Esophagus muscularis mucosa (tissue), 4 donors: ENCODE measurements at regions not wholly inside any gene's neighbourhood (a gene's known extent, or its start where the extent isn't known, plus 50 kb on each side); places are given as distances from the start of the nearest gene placed in this dataset.

Experiments used
- DNase-seq: peaks from one replicate; pipeline ENCODE4 v3.0.0-alpha.2; 2017; ENCODE audit errors: extremely low spot score
- H3K27ac ChIP-seq, 4 donors: fragments of 200-600 bp; sonication (generic); replicated peaks in 1 of 4; 1 replicate in 3 of 4; 2 replicates in 1 of 4; pipeline ENCODE4 v1.5.1; 2016 to 2019; ENCODE audit warnings: mild to moderate bottlenecking in 1 of 4
- H3K27me3 ChIP-seq, 4 donors: fragments of 200-600 bp; sonication (generic); one replicate each; pipeline versions ENCODE4 v1.5.1 to v1.6.0; 2016 to 2019
- H3K36me3 ChIP-seq, 4 donors: fragments of 200-600 bp; sonication (generic); one replicate each; pipeline ENCODE4 v1.5.1; 2016 to 2019
- H3K4me1 ChIP-seq, 4 donors: fragments of 200-600 bp; sonication (generic); one replicate each; pipeline ENCODE4 v1.5.1; 2016 to 2019
- H3K4me3 ChIP-seq, 4 donors: fragments of 200-600 bp; sonication (generic); 1 replicate in 2 of 4; 2 replicates in 2 of 4; pipeline ENCODE4 v1.5.1; 2016 to 2019; ENCODE audit warnings: mild to moderate bottlenecking in 4 of 4, moderate library complexity in 1 of 4
- H3K9me3 ChIP-seq, 4 donors: fragments of 200-600 bp; sonication (generic); 1 replicate in 3 of 4; 2 replicates in 1 of 4; pipeline ENCODE4 v1.5.1; 2016 to 2019
- EP300 ChIP-seq: sonication (generic); formaldehyde crosslinking; IDR thresholded peaks from one replicate; pipeline ENCODE4 v1.6.1; 2017; ENCODE audit warnings: antibody characterized with exemption
- POLR2A ChIP-seq: fragments of 450-650 bp; IDR thresholded peaks from one replicate; pipeline ENCODE4 v1.6.1; 2017; ENCODE audit warnings: antibody characterized with exemption, moderate library complexity, mild to moderate bottlenecking, low read depth
- POLR2AphosphoS5 ChIP-seq, 2 donors: sonication (generic); formaldehyde crosslinking; IDR thresholded peaks; one replicate each; pipeline ENCODE4 v1.6.1; 2017; ENCODE audit warnings: antibody characterized with exemption in 2 of 2
- WGBS: methylation state at CpG from one replicate; pipeline ENCODE4 v1.1.5; 2018; 5-methylcytosine and 5-hydroxymethylcytosine counted together
- intact Hi-C: fragments of 100-400 bp; cut with DNase I; formaldehyde crosslinking; loops from one replicate; pipeline ENCODE4 v1.15.1; 2023
- TF ChIP-seq, protein P1 (sequence below), 3 experiments: fragments of 200-600 bp in 2 of 3; fragments of 450-650 bp in 1 of 3; sonication (generic) in 2 of 3; IDR thresholded peaks; one replicate each; pipeline ENCODE4 v1.5.1; 2017 to 2019; ENCODE audit warnings: antibody characterized with exemption in 3 of 3, mild to moderate bottlenecking in 2 of 3, moderate library complexity in 1 of 3

DNA sequence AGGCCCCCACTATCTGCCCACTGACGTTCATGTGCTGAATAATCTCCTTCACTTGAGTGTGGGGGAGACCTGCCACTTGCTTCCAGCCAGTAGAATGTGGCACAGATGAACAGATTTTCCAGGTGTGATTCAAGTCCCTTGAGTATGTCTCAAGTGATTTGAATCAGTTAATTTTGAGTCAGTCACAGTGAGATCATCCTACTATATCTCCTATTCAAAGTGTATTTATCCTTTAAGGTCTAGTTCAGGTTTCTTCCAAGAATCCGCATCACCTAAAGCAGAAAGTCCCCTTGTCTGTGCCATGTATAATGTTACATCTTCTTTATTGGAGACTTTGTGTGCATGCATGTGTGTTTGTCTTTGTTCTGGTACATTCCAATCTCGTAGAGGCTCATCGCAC, 208.3 kb upstream of the DAB2 start:
- DNase-seq, result no peak
- no peaks in the 10 kb centered on the region for H3K36me3 ChIP-seq
- WGBS, result 86% methylated on average over 4 of the region's 4 CpGs
- H3K27me3 ChIP-seq, result no peaks in the 10 kb centered on the region
- intact Hi-C loops, result no loop called here
- TF ChIP-seq EP300 (no peak), POLR2A (no peak), POLR2AphosphoS5 (IDR thresholded peaks at IDR 0.05) (no peak)
- TF ChIP-seq, protein P1, sequence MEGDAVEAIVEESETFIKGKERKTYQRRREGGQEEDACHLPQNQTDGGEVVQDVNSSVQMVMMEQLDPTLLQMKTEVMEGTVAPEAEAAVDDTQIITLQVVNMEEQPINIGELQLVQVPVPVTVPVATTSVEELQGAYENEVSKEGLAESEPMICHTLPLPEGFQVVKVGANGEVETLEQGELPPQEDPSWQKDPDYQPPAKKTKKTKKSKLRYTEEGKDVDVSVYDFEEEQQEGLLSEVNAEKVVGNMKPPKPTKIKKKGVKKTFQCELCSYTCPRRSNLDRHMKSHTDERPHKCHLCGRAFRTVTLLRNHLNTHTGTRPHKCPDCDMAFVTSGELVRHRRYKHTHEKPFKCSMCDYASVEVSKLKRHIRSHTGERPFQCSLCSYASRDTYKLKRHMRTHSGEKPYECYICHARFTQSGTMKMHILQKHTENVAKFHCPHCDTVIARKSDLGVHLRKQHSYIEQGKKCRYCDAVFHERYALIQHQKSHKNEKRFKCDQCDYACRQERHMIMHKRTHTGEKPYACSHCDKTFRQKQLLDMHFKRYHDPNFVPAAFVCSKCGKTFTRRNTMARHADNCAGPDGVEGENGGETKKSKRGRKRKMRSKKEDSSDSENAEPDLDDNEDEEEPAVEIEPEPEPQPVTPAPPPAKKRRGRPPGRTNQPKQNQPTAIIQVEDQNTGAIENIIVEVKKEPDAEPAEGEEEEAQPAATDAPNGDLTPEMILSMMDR (IDR thresholded peaks at IDR 0.05), result no peak
- no peak overlapping the region for H3K27ac ChIP-seq
- H3K4me1 ChIP-seq, result no peaks in the 10 kb centered on the region
- no peak overlapping the region for H3K4me3 ChIP-seq
- no peaks in the 10 kb centered on the region for H3K9me3 ChIP-seq

DNA sequence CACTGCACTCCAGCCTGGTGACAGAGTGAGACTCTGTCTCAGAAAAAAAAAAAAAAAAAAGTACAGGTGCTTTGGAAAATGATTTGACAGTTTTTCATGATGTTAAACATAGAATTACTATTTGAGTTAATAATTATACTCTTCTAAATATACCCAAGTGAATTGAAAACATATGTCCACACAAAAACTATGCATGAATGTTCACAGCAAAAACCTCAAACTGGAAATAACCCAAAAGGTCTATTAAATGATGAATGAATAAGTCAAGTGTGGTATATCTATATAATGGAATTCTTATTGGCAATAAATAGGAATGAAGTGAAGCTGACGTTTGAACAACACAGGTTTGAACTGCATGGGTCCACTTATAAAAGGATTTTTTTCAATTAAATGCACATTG, 207.2 kb upstream of the DAB2 start:
- TF ChIP-seq POLR2A (no peak), POLR2AphosphoS5 (IDR thresholded peaks at IDR 0.05) (no peak)
- TF ChIP-seq, protein P1 (IDR thresholded peaks at IDR 0.05), result no peak
- DNase-seq, result no peak
- H3K27ac ChIP-seq, result no peak overlapping the region
- no peaks in the 10 kb centered on the region for H3K36me3 ChIP-seq
- H3K27me3 ChIP-seq, result no peaks in the 10 kb centered on the region
- H3K4me1 ChIP-seq, result no peaks in the 10 kb centered on the region
- no peak overlapping the region for H3K4me3 ChIP-seq
- no peaks in the 10 kb centered on the region for H3K9me3 ChIP-seq
- 83% methylated on average over 1 of the region's 1 CpG for WGBS
- intact Hi-C loops, result no loop called here

DNA sequence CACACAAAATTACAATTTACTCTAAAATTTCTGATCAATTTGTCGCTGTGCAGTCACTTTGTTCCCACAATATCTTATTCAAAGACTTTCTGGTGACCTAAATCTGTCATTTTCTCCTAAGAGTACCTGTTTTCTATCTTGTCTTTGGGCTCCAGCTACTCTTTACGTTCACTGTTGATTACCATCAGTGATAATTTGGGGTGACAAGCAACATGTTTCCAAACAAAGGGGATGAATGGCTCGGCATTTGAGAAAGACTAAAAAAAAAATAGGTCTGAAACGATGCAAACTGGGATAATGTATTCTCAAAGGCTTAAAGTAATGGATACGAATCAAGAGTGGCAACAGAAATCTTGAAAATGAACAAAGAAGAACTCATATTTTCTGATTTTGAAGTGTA, 205.2 kb upstream of the DAB2 start:
- H3K9me3 ChIP-seq, result no peaks in the 10 kb centered on the region
- WGBS, result 68% methylated on average over 5 of the region's 5 CpGs

DNA sequence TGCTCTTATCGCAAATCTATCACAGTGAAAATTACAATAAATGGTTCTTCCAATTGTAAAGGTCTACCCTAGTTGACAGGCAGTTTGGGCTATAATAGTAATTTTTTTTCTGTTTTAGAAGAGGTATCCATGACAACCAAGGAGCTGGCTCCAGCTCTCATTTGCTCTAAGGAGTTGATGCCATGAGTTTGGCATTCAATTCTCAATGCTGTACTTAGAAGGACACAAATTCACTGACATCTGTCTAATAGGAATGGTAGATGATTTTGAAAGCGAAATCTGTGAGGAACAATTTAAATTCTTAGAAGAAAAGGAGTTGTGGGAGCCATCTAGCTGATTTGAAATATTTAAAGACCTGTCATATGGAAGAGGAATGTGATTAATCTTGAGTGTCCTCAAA, 203.6 kb upstream of the DAB2 start:
- no peaks in the 10 kb centered on the region for H3K27me3 ChIP-seq
- WGBS, result 88% methylated on average over 2 of the region's 2 CpGs
- intact Hi-C loops, result no loop called here
- no peaks in the 10 kb centered on the region for H3K9me3 ChIP-seq
- no peak for TF ChIP-seq POLR2A
- no peak for TF ChIP-seq EP300
- TF ChIP-seq, protein P1 (IDR thresholded peaks at IDR 0.05), result no peak
- no peaks in the 10 kb centered on the region for H3K4me1 ChIP-seq
- DNase-seq, result no peak
- no peak overlapping the region for H3K4me3 ChIP-seq
- no peak overlapping the region for H3K27ac ChIP-seq
- H3K36me3 ChIP-seq, result no peaks in the 10 kb centered on the region

More for the DNA sequence above, 205.2 kb upstream of the DAB2 start:
- H3K27me3 ChIP-seq, result no peaks in the 10 kb centered on the region
- H3K4me1 ChIP-seq, result no peaks in the 10 kb centered on the region
- no peaks in the 10 kb centered on the region for H3K36me3 ChIP-seq
- intact Hi-C loops, result no loop called here
- DNase-seq, result no peak
- no peak overlapping the region for H3K27ac ChIP-seq
- TF ChIP-seq EP300 (no peak), POLR2AphosphoS5 (IDR thresholded peaks at IDR 0.05) (no peak), POLR2A (no peak)
- TF ChIP-seq, protein P1 (IDR thresholded peaks at IDR 0.05), result no peak
- H3K4me3 ChIP-seq, result no peak overlapping the region

DNA sequence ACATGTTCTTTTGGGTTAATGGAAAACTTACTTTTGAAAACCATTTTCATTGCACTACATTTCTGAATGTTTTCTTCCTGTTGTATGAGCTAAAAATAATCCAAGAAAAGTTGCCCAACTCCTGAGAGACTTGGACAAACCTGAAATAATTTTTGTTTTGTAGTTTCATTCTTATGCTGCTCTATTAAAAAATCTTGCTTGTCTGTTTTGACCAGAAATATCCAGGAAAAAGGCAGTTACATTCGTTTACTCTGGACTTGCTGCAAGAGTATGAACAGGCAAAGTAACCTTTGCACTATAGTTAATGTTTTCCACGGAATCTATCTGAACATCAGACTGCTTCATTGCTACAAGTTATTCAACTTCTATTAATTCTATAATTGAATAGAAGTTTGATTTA, 200.1 kb upstream of the DAB2 start:
- TF ChIP-seq, protein P1 (IDR thresholded peaks at IDR 0.05), result no peak
- WGBS, result 67% methylated on average over 2 of the region's 2 CpGs

More for the DNA sequence above, 200.1 kb upstream of the DAB2 start:
- intact Hi-C loops, result no loop called here
- Histone ChIP-seq H3K4me1 (no peaks in the 10 kb centered on the region), H3K9me3 (no peaks in the 10 kb centered on the region), H3K4me3 (no peak overlapping the region), H3K27ac (no peak overlapping the region), H3K27me3 (no peaks in the 10 kb centered on the region), H3K36me3 (no peaks in the 10 kb centered on the region)
- DNase-seq, result no peak
